RWPE1 (cell line): ENCODE measurements at regions not wholly inside any gene's neighbourhood (a gene's known extent, or its start where the extent isn't known, plus 50 kb on each side); places are given as distances from the start of the nearest gene placed in this dataset.

Source experiments
- CTCF ChIA-PET: fragments of 350-600 bp; sonication (Branson Sonifier 250); formaldehyde crosslinking; extraction: SDS; loops from one replicate; lab custom pipeline; 2021; lab: Yijun Ruan, JAX
- POLR2A ChIA-PET: fragments of 400-600 bp; formaldehyde crosslinking; extraction: SDS; loops from one replicate; lab custom pipeline; 2020; ENCODE audit warnings: antibody characterized with exemption; ENCODE audit not compliant: low non-redundant PET; lab: Yijun Ruan, JAX
- DNase-seq: peaks from one replicate; pipeline ENCODE4 v3.0.0; 2012; ENCODE audit warnings: low spot score
- H3K27ac ChIP-seq: fragments of 450-650 bp; 2 replicates; pipeline ENCODE4 v1.5.1; 2017
- CTCF ChIP-seq: fragments of 450-650 bp; conservative IDR thresholded peaks from 2 replicates; pipeline ENCODE4 v1.5.1; 2017; ENCODE audit warnings: low read depth, mild to moderate bottlenecking

- CTCF ChIA-PET = interaction anchor here (0.6 kb wide), 1 partner anchor 984 kb away, joined by 3 read pairs; no protein-coding TSS in a partner anchor
- no peak overlapping the region for H3K27ac ChIP-seq
- POLR2A ChIA-PET = interaction anchor here (0.5 to 0.6 kb wide), 2 partner anchors 34 to 40 kb away, joined by 3 to 7 read pairs; no protein-coding TSS in a partner anchor
- no peak for TF ChIP-seq CTCF
- no peak for DNase-seq
Observed at GRCh38 chr4:175457956-175458355, 354.1 kb downstream of the GPM6A start.

- CTCF ChIA-PET = interaction anchor here (0.6 to 0.7 kb wide), 2 partner anchors 107 to 640 kb away, joined by 4 to 6 read pairs; no protein-coding TSS in a partner anchor
- TF ChIP-seq CTCF = no peak
- no peak for DNase-seq
- no peak overlapping the region for H3K27ac ChIP-seq
- POLR2A ChIA-PET = no interaction called here
Observed at GRCh38 chr4:175459571-175459970, 352.5 kb downstream of the GPM6A start.

GRCh38 chr4:175460414-175460813, 351.6 kb downstream of the GPM6A start:
- TF ChIP-seq CTCF = no peak
- no peak for DNase-seq
- ChIA-PET CTCF (no interaction called here), POLR2A (no interaction called here)
- H3K27ac ChIP-seq = no peak overlapping the region

- peak; percentile 0 for DNase-seq
- ChIA-PET CTCF (no interaction called here), POLR2A (no interaction called here)
- no peak for TF ChIP-seq CTCF
- H3K27ac ChIP-seq = no peak overlapping the region
Observed at GRCh38 chr4:175469514-175469913, 342.6 kb downstream of the GPM6A start.

GRCh38 chr4:175470131-175470530, 341.9 kb downstream of the GPM6A start:
- POLR2A ChIA-PET = no interaction called here
- H3K27ac ChIP-seq = no peak overlapping the region
- CTCF ChIA-PET = no interaction called here
- DNase-seq = no peak
- TF ChIP-seq CTCF = no peak

- POLR2A ChIA-PET = no interaction called here
- CTCF ChIA-PET = no interaction called here
- DNase-seq = no peak
- no peak overlapping the region for H3K27ac ChIP-seq
- TF ChIP-seq CTCF = no peak
Observed at GRCh38 chr4:175480404-175480803, 331.7 kb downstream of the GPM6A start.
